HG02943 (cell line): ENCODE measurements at regions not wholly inside any gene's neighbourhood (a gene's known extent, or its start where the extent isn't known, plus 50 kb on each side); places are given as distances from the start of the nearest gene placed in this dataset.
"Not testable (repeated sequence)": the region's sequence is repeated elsewhere in the genome, so short reads cannot be mapped to it uniquely, and the experiment has no call there.

Source experiments
- ATAC-seq: cut with Tn5 transposase; IDR thresholded peaks from one replicate; pipeline ENCODE4 v1.9.1; 2021; ENCODE audit warnings: mild to moderate bottlenecking, low read depth, moderate library complexity; ENCODE audit not compliant: unreplicated experiment

DNA sequence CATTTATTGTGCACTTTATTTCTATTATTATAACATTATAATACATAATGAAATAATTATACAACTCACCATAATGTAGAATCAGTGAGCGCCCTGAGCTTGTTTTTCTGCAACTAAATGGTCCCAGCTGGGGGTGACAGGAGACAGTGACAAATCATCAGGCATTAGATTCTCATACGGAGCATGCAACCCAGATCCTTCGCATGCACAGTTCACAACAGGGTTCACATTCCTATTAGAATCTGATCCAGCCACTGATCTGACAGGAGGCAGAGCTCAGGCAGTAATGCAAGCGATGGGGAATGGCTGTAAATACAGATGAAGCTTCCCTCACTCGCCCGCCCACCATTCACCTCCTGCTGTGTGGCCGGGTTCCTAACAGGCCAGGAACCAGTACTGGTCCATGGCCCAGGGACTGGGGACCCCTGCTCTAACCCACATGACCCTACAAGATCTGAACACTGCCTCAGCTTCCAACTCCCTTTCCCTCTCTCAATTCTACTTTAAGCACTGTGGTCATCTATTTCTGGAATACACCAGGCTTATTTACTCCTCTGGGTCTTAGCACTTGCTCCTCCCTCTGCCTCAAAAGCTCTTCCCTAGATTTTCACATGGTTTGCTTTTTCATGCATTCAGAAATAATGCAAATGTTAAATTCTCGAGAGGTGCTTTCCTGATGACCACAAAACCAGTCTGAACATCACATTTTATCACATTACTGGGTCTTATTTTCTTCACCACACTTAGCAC is 166.8 kb upstream of the HCCS start:
- no peak for ATAC-seq

DNA sequence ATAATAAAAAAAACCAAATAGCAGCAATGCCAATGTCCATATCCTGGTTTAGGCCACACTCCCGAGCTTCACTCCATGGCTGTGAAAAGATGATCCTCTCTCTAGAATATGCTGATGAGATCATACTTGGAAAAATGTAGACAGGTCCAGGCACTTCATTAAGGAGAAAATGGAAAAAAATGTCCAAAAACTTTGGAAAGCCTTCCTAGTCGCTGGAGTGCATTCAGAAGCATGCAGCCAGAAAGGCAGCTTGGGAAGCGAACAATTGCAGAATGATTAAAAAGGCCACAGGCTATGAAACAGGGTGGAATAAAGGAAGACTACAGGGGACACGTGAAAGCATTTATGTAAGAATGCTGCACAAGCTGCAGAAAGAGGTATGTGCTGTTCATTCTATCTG is 165.6 kb upstream of the HCCS start:
- no peak for ATAC-seq

DNA sequence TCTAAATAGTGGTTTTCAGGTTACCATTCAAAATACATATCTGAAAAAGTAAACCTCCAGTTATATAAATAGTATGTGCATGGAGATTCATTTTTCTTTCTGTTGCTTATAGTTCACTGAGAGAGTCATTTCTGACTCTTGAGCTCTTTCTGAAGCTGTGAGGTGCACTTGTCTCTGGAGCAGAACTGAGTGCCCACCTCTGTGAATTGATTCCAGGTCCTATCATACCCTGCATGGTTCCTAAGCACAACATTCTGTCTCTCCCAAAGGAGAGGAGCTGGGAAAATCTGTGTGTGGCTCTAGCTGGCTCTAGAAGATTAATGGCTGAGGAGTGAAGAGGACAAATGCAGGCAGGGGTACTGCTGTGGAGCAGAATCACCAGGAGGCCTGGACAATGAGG is 161.6 kb upstream of the HCCS start:
- no peak for ATAC-seq

DNA sequence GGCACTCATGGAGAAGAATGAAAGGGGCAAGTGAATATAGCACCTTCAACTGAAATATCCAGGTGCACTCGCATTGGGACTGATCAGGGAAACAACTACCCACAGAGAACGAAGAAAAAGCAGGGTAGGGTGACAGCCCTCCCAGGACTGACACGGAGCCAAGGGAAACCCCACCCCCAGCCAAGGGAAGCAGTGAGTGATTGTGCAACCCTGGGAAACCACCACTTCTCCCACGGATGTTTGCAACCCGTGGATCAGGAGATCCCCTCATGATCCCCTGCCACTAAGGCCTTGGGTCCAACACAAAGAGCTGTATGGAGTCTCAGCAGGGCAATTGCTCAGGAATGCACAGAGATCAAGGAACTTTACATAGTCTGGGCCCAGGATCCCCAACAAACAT is 158.5 kb upstream of the HCCS start:
- ATAC-seq = no peak

DNA sequence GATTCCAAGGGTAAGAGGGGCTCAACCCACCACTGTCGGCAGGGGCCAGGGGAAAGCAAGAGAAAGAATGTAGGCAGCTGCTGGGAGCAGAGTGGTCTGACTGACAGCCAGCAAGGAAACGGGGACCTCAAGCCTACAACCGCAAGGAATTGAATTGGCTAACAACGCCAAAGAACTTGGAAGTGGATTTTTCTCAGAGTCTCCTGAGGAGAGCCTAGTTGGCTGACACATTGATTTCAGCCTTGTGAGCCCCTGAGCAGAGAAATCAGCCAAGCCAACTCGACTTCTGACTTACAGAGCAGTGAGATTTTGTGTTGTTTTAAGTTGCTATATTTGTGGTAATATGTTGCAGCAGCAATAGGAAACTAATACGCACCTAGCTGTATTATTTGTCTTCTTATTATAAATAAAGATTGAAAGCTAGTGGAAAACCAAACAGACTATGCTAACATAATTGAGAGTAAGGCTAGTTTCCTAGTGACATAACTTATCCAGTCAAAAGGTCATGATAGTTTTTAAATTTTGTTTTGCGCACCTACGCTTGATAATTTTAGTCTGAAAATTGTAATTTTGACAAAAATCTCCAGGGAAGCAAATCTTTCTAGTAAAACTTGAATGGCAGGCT is 145.8 kb upstream of the HCCS start:
- no peak for ATAC-seq

DNA sequence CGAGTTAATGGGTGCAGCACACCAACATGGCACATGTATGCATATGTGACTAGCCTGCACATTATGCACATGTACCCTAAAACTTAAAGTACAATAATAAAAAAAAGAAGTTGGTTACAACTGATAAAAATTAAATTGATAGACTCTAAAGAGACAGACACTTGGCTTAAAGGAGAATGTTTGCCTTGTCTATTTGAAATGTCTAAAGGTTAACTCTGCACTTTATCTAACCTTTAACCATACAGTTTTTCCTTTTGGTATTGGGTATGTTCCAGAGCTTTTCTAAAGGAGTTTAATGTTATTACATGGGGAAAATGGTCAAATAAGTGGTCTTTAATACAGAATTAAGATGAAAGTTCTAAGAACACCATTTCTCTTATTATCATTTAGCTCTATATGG is 145.1 kb upstream of the HCCS start:
- ATAC-seq = no peak

DNA sequence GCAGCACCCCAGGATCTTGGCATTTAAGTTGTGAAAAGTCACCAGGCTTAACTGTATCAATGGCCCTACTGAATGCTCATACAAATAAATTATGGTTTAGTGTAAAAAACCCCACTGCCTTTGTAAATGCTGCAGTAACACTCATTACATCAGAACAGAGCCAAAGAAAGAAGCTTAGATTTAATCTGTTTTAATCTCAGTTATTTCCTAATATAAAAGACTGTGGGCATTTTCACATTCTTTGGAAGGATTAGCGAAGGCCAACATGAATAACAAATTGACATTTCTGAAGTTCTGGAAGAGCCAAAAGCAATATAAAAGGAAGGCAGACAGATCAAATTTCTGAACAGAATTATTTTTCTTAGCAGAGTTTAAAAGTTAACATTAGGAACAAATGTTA is 140.0 kb upstream of the HCCS start:
- ATAC-seq = no peak

DNA sequence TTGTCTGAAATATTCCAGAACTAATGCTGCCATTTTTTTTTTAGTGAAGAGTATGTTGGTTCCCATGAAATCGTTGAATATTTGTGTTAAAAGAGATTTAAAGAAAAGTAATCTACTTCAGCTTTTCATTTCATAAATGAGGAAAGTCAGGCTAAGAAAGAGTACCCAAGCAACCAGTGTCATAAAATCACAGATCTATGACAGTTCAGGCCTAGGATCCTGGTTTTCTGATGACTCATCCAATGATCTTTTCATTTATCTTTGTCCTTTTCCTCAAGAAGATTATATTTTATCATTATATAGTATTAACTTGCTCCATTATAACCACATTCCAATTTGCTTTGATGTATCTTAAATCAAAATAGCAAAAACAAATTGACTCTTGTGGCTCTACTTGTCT is 139.4 kb upstream of the HCCS start:
- no peak for ATAC-seq

DNA sequence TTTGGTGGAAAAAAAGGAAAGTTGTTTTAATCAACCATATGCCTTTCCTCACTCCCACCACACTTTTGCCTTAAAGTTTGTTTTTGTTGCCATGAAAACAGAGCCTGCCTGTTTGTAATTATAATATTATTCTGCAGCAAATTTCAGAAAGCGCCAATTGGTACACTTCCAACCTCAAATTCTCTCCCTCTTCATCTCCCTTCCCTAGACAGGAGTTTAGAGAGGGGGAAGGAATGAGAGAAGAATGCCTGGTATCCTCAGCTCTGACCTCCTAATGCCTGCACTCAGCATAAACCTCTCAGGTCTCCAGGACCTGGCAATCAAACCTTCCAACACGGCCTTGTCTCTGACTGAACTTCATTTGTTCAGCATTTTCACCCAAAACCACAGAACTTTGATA is 138.4 kb upstream of the HCCS start:
- no peak for ATAC-seq

DNA sequence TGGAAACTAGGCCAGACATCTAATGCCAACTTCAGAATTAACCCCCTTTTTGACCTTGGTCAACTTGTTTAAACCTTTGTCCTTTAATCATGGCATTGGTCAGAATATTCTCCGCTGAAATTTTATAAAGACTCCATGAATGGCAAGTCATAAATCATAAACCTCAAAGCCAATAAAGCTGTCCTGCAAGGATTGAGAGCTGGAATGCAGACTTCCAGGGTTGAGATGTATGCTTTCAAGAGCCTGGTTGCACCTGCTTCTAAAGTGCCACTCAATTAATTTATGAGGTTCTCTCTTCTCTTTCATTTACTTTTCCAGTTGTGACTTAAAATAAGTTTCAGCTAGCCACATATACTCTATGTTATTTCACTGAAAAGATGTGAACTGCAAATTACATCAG is 136.2 kb upstream of the HCCS start:
- no peak for ATAC-seq

DNA sequence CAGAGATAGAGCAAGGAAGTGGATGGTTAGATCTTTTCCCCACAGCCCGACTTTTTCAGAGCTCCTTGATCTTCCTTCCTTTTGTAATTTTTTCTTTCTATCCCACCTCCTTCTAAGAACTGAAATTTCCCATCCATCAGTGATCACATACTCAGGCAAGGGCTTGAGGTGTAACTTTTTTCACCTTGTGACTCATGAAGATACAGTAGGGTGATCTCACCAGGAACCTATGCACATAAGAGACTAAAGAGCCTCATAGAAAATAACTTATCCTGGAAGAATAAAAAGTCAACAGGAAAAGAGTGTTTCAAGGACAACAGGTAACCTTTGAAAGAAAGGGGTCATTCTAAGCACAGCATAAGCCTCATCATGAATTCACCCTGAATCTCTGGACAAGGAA is 131.2 kb upstream of the HCCS start:
- ATAC-seq = no peak

DNA sequence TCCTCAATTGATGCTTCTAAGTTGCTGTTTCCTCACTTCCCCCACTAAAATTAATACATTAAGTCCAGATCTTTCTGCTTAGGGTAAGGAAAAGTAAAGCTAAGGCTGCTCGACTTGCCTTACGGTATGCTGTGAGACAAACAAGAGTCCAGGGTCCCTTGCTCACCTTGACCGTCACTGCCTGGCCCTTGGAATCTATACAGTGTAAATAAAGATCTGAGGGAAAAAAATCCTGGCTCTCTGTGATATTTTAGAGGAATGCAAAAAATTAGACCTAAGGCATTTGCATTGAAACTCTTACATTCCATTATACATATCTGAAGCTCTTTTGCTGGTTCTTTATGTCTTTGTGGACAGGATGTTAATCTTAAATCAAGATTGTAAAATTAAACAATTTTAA is 129.6 kb upstream of the HCCS start:
- ATAC-seq = no peak

DNA sequence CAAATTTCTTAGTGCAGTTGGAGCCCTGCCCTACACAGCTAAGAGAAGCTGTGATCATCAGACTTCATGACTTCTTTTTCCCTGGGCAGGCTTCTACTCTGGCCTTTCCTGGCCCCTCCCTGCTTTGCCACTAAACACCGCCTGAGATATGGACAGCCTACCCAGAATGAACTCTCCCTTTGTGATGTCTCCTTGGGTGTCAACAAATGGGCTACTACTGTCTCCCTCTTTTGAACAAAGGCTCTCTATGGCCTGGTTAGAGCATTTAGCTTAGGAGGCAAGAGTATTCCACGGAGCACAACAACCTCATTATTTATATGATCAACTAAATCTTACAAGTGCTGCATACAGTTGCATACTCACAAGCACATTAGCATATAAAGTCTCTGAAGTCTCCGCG is 127.6 kb upstream of the HCCS start:
- no peak for ATAC-seq

DNA sequence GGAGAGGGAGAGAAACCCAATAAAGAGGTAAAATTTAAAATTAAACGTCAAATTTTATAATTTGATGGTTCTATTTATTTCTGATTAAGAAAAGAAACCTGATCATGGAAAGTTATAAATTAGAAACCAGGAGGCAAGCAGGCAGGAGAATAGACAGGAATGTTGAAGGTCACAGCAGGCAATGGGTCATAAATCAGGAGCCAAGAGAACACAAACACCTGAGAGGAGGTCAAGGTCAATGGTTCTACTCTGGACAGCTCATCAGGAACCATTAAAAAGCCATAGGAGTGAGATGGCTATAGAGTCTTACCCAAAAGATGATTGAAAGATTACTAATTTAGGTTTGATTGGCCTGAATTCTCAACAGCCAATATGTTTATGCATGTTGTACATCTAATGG is 126.9 kb upstream of the HCCS start:
- no peak for ATAC-seq

DNA sequence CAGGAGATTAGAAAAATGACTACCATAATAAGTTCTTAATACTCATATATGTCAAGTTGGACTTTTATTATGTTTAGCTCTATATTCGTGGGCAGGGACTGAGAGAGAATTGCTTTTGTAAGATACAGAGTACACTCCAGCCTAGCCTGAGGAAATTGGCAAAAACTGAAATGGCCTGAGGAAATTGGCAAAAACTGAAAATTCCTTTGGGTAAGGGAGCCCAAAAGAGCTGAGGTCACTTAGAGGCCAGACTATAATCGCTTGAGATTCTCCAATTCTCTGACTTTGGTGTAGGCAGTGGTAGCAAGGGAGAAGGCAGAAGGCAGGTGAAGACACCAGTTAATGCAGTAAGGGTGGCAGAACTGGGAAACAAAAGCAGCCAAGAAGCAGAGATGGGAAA is 124.5 kb upstream of the HCCS start:
- ATAC-seq = no peak

DNA sequence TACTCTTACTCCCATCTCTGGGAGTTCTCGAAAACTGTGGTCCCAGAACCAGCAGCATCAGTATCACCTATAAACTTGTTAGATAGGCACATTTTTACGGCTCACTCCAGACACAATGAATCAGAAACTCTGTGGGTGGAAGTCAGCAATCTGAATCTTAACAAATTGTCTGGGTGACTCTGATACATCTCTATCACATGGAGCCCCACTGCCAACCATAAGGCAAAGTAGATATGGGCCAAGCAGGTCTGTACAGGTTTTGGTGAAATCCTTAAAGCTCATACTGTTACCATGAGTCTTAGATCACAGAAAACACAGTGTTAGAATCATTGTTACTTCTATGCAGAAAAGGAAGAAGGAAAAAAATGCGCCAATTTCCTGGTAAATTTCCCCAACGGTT is 122.5 kb upstream of the HCCS start:
- ATAC-seq = no peak

DNA sequence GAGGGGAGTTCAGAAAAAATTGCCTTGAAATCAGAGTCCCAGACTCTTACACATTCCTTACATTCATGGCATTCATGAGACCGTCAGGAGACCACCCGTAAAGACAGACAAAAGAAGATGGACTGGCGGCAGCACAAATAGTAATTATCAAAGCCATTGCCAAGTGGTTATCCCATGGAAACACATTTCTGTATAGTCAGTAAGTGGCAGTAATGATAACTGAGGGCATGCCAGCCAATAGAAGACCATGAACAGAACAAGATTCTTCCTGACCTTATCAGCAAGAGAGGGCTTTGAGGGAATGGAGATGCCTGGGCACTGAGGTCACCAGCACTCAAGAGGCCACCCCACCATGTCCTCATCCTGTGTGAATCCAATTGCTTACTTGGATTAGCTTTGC is 121.7 kb upstream of the HCCS start:
- ATAC-seq = no peak

DNA sequence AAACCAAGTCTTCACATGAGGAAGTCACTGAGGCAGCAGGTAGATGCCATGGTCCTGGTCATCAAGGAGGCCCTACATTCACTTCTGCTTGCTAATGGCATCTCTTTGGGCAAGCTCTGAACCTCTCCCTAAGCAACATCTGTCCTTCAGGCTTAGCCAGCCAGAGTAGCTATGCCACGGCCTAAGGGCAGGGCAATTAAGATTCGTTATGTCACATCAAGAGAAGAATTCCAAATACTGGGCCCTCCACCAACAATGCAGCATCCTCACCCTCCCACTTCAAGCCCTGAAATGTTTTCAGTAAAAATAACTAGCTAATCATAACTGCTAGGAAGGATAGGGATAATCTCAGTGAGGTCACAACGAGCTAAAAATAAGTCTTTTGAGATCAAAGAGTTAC is 120.7 kb upstream of the HCCS start:
- no peak for ATAC-seq

DNA sequence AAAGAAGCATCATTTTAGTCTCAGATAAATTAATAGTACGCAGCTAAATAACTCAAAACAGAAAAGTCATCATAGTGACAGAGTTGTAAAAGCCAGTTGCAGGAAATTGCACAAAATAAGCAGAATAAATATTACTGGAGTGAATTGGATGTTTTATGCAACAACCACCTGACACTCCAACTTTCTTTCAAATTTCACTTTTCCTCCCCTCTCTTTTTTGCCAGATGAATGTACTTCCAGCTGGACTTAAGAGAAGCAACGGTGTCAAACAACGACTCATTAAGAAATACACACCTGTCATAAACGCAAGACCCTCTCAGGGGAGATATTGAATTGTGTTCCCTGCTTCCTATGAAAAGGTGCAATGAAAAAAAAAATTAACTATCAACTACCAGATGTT is 120.2 kb upstream of the HCCS start:
- no peak for ATAC-seq

DNA sequence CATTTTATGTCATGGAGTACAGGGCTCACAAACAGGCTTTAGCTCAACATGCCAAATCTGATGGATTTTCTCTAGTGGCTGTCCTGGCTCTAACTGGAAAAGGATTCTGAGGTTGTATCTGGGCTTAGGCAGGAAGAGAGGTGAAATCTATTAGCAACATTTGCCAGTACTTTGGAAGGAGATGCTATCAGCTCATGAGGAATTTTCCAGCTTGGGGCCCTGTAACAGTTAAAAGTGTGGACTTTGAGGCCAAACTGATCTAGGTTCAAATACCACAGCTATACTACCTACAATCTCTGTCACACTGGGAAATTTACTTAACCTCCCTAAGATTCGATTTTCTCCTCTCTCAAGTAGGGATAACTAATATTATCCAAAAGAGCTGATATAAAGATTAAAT is 119.0 kb upstream of the HCCS start:
- ATAC-seq = no peak

DNA sequence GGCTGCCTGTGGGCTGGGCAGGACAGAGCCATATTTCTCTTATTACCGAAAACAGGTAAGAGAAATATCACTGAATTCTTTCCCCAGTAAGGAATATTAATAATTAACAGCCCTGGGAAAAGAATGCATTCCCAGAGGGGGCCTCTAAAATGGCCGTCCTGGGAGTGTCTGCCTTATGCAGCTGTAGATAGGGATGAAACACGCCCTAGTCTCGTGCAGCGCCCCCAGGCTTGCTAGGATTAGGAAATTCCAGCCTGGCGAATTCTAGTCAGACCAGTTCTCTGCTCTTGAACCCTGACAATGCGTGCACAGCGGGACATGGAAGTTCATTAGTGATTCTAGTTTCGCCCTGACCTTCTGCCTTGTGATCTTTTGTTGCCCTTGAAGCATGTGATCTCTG is 104.1 kb upstream of the HCCS start:
- not testable (repeated sequence) for ATAC-seq

DNA sequence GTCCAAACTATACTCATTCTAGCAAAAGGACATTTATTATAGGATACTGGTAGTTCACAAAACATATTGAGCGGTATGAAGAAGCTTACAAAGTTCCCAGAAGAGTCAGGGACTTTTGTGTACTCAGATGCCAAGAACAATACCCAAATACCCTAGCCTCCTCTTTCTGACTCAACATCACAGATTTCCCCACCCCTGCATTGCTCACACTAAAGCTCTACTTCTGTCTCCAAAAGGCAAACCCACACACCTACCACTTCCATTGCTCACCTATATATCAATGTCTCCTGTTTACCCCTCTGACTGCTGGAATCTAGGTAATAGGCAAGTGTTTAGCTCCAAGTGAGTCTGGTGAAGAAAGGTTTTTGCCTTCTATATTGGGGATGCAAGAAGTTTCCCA is 100.7 kb upstream of the HCCS start:
- no peak for ATAC-seq

DNA sequence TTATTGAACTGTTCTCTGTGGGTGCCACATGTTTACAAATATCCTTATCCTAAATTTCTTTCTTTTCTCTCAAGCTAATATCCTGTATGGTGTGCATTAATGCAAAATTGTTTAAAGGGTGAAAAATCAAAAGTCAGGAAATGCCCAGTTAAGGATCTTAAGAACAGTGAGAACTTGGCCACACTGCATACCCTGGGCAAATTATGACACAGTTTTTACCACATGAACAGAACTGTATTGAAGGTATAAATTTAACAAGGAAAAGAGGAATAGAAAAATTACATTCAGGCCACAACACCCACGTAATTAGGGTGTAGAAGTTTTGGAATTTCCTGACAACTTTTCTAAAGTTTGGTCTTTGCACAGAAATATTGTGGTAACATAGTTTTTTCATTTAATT is 94.4 kb upstream of the HCCS start:
- ATAC-seq = no peak
